ENCODE measurements at regions not wholly inside any gene's neighbourhood (a gene's known extent, or its start where the extent isn't known, plus 50 kb on each side); places are given as distances from the start of the nearest gene placed in this dataset.

DNA sequence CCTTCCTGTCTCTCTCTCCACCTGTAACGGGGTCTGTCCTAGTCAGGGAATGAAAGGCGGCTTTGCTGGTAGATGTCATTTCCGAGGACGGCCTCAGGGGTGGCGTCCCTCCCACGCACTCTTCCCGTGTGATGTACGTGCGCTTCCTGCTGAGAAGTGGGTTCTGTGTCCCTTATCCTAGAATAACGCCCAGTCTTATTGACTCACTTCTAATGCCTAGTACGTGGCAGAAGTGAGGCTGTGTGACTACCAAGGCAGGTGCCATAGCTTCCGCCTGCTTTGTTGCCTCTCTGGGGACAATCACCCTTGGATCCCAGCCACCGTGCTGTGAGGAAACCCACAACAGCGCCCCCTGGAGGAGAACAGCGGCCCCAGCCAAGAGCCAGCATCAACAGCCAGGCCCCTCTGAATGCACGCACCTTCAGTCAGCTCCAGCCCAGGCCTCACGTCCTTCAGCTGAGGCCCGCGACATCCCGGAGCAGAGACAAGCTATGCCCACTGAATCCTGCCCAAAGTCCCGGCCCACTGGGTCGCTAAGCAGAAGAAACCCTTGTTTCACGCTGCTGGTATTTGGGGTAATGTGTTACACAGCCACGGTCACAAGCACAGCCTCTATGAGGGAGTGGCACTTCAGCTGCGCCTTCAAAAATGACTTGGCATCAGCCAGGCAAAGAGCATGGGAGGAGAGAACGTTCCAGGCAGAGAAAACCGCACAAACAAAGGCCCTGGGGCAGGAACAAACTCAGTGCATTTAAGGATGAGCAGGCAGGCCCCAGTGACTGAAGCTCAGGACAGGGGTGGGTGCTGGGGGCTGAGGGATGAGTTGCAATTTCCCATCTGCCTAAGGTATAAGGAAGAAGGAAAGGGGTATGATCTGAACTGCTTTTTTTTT, 224.2 kb downstream of the NFATC2 start (continued):
- TF ChIP-seq, protein P1, sequence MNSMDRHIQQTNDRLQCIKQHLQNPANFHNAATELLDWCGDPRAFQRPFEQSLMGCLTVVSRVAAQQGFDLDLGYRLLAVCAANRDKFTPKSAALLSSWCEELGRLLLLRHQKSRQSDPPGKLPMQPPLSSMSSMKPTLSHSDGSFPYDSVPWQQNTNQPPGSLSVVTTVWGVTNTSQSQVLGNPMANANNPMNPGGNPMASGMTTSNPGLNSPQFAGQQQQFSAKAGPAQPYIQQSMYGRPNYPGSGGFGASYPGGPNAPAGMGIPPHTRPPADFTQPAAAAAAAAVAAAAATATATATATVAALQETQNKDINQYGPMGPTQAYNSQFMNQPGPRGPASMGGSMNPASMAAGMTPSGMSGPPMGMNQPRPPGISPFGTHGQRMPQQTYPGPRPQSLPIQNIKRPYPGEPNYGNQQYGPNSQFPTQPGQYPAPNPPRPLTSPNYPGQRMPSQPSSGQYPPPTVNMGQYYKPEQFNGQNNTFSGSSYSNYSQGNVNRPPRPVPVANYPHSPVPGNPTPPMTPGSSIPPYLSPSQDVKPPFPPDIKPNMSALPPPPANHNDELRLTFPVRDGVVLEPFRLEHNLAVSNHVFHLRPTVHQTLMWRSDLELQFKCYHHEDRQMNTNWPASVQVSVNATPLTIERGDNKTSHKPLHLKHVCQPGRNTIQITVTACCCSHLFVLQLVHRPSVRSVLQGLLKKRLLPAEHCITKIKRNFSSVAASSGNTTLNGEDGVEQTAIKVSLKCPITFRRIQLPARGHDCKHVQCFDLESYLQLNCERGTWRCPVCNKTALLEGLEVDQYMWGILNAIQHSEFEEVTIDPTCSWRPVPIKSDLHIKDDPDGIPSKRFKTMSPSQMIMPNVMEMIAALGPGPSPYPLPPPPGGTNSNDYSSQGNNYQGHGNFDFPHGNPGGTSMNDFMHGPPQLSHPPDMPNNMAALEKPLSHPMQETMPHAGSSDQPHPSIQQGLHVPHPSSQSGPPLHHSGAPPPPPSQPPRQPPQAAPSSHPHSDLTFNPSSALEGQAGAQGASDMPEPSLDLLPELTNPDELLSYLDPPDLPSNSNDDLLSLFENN (IDR thresholded peaks at IDR 0.05; ENCODE audit: low read depth in 2 of 2, low read length in 2 of 2), result no peak
- TF ChIP-seq ZNF263 (CRISPR knock-in tag; IDR thresholded peaks at IDR 0.05; ENCODE audit: borderline replicate concordance) (no peak), PHF20 (IDR thresholded peaks at IDR 0.05; ENCODE audit: partially characterized antibody) (no peak), ZBED1 (IDR thresholded peaks at IDR 0.05) (no peak), NR2C1 (IDR thresholded peaks at IDR 0.05) (no peak), NR2C1 (tag; IDR thresholded peaks at IDR 0.05) (no peak), CAMTA2 (CRISPR knock-in tag; conservative IDR thresholded peaks at IDR 0.05) (no peak), GABPA (tag; conservative IDR thresholded peaks at IDR 0.05; ENCODE audit: low read depth) (peak; percentile 29), JUNB (CRISPR knock-in tag; conservative IDR thresholded peaks at IDR 0.05) (no peak)
- TF ChIP-seq, protein P2, sequence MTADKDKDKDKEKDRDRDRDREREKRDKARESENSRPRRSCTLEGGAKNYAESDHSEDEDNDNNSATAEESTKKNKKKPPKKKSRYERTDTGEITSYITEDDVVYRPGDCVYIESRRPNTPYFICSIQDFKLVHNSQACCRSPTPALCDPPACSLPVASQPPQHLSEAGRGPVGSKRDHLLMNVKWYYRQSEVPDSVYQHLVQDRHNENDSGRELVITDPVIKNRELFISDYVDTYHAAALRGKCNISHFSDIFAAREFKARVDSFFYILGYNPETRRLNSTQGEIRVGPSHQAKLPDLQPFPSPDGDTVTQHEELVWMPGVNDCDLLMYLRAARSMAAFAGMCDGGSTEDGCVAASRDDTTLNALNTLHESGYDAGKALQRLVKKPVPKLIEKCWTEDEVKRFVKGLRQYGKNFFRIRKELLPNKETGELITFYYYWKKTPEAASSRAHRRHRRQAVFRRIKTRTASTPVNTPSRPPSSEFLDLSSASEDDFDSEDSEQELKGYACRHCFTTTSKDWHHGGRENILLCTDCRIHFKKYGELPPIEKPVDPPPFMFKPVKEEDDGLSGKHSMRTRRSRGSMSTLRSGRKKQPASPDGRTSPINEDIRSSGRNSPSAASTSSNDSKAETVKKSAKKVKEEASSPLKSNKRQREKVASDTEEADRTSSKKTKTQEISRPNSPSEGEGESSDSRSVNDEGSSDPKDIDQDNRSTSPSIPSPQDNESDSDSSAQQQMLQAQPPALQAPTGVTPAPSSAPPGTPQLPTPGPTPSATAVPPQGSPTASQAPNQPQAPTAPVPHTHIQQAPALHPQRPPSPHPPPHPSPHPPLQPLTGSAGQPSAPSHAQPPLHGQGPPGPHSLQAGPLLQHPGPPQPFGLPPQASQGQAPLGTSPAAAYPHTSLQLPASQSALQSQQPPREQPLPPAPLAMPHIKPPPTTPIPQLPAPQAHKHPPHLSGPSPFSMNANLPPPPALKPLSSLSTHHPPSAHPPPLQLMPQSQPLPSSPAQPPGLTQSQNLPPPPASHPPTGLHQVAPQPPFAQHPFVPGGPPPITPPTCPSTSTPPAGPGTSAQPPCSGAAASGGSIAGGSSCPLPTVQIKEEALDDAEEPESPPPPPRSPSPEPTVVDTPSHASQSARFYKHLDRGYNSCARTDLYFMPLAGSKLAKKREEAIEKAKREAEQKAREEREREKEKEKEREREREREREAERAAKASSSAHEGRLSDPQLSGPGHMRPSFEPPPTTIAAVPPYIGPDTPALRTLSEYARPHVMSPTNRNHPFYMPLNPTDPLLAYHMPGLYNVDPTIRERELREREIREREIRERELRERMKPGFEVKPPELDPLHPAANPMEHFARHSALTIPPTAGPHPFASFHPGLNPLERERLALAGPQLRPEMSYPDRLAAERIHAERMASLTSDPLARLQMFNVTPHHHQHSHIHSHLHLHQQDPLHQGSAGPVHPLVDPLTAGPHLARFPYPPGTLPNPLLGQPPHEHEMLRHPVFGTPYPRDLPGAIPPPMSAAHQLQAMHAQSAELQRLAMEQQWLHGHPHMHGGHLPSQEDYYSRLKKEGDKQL (CRISPR knock-in tag; IDR thresholded peaks at IDR 0.05; ENCODE audit: borderline replicate concordance), result no peak
- TF ChIP-seq, protein P3, sequence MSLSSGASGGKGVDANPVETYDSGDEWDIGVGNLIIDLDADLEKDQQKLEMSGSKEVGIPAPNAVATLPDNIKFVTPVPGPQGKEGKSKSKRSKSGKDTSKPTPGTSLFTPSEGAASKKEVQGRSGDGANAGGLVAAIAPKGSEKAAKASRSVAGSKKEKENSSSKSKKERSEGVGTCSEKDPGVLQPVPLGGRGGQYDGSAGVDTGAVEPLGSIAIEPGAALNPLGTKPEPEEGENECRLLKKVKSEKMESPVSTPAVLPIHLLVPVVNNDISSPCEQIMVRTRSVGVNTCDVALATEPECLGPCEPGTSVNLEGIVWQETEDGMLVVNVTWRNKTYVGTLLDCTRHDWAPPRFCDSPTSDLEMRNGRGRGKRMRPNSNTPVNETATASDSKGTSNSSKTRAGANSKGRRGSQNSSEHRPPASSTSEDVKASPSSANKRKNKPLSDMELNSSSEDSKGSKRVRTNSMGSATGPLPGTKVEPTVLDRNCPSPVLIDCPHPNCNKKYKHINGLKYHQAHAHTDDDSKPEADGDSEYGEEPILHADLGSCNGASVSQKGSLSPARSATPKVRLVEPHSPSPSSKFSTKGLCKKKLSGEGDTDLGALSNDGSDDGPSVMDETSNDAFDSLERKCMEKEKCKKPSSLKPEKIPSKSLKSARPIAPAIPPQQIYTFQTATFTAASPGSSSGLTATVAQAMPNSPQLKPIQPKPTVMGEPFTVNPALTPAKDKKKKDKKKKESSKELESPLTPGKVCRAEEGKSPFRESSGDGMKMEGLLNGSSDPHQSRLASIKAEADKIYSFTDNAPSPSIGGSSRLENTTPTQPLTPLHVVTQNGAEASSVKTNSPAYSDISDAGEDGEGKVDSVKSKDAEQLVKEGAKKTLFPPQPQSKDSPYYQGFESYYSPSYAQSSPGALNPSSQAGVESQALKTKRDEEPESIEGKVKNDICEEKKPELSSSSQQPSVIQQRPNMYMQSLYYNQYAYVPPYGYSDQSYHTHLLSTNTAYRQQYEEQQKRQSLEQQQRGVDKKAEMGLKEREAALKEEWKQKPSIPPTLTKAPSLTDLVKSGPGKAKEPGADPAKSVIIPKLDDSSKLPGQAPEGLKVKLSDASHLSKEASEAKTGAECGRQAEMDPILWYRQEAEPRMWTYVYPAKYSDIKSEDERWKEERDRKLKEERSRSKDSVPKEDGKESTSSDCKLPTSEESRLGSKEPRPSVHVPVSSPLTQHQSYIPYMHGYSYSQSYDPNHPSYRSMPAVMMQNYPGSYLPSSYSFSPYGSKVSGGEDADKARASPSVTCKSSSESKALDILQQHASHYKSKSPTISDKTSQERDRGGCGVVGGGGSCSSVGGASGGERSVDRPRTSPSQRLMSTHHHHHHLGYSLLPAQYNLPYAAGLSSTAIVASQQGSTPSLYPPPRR (CRISPR knock-in tag; IDR thresholded peaks at IDR 0.05; ENCODE audit: borderline replicate concordance), result no peak
- TF ChIP-seq, protein P4, sequence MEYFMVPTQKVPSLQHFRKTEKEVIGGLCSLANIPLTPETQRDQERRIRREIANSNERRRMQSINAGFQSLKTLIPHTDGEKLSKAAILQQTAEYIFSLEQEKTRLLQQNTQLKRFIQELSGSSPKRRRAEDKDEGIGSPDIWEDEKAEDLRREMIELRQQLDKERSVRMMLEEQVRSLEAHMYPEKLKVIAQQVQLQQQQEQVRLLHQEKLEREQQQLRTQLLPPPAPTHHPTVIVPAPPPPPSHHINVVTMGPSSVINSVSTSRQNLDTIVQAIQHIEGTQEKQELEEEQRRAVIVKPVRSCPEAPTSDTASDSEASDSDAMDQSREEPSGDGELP (CRISPR knock-in tag; IDR thresholded peaks at IDR 0.05; ENCODE audit: borderline replicate concordance), result peak; percentile 45; the same call in 1 of the 2 replicates

Measured in K562 (cell line).